Midbrain (tissue), 1 donor: ENCODE measurements at regions not wholly inside any gene's neighbourhood (a gene's known extent, or its start where the extent isn't known, plus 50 kb on each side); places are given as distances from the start of the nearest gene placed in this dataset.

Source experiments
- DNase-seq: peaks from one replicate; lab custom pipeline; 2025; lab: John Stamatoyannopoulos, UW

GRCh38 chr5:68161156-68161555 lies 54.4 kb upstream of the PIK3R1 start:
- DNase-seq, result no peak

DNA sequence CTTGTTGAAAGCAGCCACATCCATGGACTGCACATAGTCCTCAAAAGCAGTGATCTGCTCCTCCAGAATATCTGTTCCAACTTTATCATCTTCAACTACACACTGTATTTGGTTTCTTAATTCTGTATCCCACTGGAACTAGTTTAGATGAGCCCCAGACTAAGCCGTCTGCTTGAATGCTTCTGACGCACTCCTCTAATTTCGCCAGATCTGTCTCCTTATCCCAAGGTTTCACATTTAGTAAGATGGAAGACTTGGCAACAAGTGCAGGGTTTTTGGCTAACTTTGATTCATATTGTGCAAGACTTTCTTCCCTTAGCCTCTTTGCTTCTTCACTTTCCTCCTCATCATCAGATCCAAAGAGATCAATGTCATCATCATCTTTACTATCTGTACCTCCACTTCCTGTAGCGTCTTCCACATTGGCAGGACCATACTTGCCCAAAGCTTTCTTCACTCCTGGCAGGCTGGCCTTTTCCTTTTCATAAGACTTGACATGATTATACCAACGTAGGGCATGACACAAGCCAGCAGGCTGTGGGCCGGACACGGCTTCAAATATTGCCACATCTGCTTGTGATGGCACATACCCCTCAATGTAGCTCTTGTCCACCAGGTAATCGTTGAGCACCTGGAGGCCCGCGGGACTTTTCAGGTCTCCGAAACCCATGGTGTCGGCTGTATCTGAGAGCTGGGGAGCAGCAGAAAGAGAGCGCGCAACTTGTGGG lies 56.2 kb upstream of the PIK3R1 start:
- DNase-seq, result no peak

GRCh38 chr5:68155940-68156339 lies 59.6 kb upstream of the PIK3R1 start:
- DNase-seq, result no peak

DNA sequence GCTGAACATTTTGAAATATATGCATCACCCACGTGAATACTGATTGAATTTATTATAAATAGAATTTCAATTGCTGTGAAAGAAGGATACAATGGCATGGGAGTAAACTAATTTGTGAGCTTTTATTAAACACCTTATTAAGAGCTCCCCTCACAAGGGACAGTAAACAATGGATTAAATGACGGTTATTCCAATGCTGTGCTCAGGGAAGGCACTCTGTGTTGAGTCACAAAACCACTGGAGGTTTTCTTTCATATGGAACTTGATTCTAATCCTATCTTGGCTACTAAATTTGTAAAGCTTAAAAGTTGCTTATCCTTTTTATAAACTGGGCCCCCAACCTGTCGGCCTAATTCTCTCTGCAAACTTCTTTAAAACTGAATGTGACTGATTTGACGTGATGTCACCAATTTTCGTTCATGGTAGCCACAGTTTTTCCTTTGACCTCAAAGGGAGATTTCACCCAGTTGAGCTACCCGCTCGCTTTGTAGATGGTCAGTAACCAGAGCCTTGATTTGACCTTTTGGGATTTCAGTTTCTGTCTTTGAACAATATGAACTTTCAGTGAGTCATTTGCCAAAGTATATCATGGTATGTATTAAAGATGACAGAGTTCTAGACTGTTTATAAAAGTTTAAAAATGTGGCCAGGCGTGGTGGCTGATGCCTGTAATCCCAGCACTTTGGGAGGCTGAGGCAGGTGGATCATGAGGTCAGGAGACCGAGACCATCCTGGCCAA lies 61.3 kb upstream of the PIK3R1 start:
- DNase-seq, result no peak

DNA sequence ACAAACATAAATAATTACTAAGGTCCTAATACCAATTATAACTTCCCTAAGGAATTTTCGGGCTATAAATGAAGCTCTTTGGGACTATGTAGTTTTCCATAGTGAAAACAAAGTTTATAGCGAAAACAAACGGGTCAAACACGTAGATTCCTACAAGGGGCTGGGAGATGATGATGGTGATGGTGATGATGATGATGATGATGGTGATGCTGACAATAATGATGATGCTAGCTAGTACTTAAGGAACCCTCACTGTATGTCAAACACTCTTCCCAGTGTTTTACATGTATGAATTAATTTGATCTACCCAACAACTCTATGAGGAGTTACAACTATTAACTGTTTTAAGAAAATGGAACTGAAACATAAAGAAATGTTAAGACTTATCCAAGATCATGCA lies 63.7 kb upstream of the PIK3R1 start:
- DNase-seq, result no peak

DNA sequence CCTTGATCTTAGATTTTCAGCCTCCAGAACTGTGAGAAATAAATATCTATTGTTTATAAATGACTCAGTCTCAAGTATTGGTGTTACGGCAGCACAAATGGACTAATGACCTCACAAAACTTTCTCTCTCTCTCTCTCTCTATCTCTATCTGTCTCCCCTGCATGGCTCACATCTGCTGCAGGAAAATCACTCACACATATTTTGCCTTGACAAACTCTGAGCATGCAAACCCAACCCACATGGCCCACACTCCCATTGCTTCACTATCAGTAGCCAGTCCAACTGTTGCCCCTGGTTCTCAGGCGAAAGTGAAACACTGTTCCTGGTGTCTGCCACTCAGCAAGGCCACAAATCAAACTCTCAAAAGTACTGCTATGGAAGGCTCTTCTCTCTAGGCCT lies 66.4 kb upstream of the PIK3R1 start:
- DNase-seq, result no peak

DNA sequence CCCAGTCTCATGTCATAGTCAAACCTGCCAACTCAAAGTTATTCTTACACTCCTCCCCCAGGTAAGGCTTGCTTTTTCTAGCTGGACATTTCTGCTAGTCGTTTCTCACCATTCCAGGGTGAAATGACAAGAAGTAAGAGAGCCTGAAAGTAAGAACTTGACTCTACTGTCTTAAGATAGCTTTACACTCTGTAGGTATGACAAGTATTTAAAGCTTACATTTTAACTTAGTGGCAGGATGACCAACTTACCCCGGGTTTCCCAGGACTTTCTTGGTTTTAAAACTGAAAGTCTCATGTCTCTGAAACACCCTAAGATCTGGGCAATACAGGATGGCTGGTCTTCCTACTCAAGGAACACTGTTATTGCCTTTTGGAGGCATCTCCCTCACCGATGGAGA lies 67.5 kb upstream of the PIK3R1 start:
- DNase-seq, result no peak

- no peak for DNase-seq
Measured at GRCh38 chr5:68147659-68148058, 67.9 kb upstream of the PIK3R1 start.

- no peak for DNase-seq
Measured at GRCh38 chr5:68141494-68141893, 74.1 kb upstream of the PIK3R1 start.

DNA sequence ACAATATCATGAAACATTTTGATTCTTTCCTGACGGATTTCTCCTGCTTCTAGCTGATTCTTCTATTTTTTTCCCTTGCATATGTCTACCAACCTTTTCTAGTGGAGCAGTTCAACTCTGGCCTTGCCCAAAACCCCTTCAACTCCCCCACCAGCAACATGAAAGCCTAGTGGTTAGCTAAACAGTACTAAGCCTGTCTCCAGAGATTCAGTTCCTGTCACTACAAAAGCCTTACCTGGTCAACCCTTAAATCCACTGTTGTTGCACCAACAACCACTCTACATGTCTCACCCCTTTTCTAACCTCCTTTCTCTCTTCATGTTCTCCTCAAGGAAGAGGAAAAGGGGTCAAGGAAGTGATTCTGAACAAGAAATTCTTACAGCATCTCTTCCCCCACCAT lies 74.8 kb upstream of the PIK3R1 start:
- DNase-seq, result no peak

DNA sequence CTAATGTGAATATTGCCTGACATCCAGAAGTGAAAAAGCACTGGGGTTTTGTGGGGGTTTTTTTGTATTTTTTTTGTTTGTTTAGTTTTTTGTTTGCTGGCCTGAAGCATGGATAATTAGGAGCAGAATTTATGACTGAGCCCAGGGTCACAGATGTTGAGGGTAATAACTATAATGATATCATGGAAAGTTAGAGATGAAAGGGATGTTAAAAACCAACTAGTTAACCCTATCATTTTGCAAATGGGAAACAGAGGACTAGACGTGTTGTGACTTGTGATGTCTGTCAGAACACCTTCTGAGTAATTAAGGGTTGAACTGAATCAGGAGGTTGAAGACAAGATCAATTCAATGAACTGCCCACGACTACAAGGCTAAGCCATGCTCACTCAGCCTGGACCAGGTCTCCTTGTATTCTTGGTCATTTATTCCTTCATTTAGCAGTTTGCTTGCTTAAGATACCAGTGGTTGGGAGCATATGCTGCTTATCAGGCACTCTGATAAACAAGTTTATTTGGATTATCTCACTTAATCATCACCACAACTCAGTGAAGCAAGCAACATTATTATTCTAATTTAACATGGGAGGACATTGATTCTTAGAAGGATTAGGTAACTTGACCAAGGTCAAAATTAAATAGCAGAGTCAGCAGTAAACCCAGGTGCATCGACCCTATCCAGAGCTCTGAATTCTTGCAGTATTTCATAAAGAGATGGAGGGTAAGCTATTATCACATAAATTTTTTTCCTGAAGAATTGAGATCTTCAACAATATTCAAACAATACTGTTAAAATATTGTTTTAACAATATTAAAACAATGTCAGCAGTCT lies 75.7 kb upstream of the PIK3R1 start:
- no peak for DNase-seq

GRCh38 chr5:68137511-68138140 lies 77.9 kb upstream of the PIK3R1 start:
- DNase-seq, result no peak

GRCh38 chr5:68134669-68135313 lies 80.8 kb upstream of the PIK3R1 start:
- no peak for DNase-seq

DNA sequence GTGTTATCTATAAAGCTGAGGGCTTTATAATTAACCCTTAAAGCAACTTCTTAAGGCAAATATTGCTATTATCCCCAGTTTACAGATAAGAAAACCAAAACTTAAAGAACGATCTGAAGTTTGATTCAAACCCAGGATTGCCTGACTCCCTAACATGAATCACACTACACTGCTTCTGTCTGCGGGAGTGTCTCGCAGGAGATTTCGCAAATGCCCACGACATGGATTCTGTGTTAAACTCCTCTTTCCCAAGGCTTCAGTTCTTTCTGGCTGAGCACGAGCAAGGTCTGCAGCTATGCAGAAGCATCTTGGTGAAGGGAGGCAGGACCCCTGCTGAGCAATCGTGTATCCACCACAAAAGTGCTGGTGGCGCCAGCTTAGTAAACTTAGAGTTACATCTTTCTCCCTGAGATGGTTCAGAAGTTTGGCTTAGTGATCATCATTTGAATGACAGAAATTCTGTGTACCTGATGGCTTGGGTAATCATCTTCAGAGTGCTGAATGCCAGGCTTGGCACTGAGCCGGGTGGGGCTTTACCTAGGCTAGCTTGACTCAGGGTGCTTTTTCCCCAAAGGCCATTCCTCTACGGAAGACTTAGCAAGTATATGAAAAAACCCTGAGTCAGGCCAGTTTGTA lies 81.4 kb upstream of the PIK3R1 start:
- DNase-seq, result no peak

DNA sequence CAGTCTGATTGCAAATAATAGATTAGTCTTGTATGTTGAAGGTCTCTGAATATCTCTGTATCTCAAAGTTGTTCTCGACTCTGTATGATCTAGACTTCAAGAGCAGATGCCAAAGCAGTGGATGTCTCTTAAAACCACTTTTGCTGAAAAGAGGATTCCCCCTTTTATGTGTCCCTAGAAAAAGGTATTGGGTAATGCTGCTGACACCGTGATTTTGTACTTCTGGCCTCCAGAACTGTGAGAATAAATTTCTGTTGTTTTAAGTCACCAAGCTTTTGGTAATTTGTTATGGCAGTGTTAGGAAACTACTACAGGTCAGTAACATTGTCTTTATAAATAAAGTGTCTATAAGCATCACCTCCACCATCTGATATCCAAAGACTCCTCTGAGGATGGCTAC lies 85.3 kb upstream of the PIK3R1 start:
- DNase-seq, result no peak

- DNase-seq, result no peak
Measured at GRCh38 chr5:68129364-68129763, 86.2 kb upstream of the PIK3R1 start.

- no peak for DNase-seq
Measured at GRCh38 chr5:68126886-68127285, 88.7 kb upstream of the PIK3R1 start.

GRCh38 chr5:68122439-68123328 lies 92.9 kb upstream of the PIK3R1 start:
- DNase-seq, result no peak

- no peak for DNase-seq
Measured at GRCh38 chr5:68116868-68117411, 98.6 kb upstream of the PIK3R1 start.

- no peak for DNase-seq
Measured at GRCh38 chr5:68116408-68116807, 99.1 kb upstream of the PIK3R1 start.
